GM18519 (cell line): ENCODE measurements at regions not wholly inside any gene's neighbourhood (a gene's known extent, or its start where the extent isn't known, plus 50 kb on each side); places are given as distances from the start of the nearest gene placed in this dataset.

Source experiments
- ATAC-seq: cut with Tn5 transposase; IDR thresholded peaks from one replicate; pipeline ENCODE4 v1.9.1; 2021; ENCODE audit warnings: mild to moderate bottlenecking, moderate library complexity; ENCODE audit not compliant: unreplicated experiment, low FRiP score

DNA sequence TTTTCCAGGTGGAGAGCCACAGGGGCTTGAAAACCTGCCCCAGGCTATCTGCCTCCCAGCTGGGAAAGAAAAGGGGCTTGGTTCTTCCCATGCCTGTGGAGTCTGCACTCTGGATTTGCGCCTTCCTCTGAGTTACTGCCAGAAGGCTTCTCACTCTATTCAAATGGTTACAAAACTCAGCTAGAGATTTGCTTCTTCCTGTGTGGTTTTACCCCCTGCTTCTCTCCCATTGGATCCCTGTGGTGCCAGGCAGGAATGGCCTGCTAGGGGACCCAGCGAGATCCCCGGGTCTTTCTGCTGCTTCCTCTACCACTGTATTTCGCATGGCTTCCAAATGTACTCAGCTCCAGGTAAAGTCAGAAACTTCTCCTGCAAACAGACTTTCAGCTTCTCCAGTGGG lies 192.0 kb upstream of the HS3ST5 start:
- ATAC-seq = no peak

GRCh38 chr6:114524081-114524480 lies 181.3 kb upstream of the HS3ST5 start:
- ATAC-seq = no peak

DNA sequence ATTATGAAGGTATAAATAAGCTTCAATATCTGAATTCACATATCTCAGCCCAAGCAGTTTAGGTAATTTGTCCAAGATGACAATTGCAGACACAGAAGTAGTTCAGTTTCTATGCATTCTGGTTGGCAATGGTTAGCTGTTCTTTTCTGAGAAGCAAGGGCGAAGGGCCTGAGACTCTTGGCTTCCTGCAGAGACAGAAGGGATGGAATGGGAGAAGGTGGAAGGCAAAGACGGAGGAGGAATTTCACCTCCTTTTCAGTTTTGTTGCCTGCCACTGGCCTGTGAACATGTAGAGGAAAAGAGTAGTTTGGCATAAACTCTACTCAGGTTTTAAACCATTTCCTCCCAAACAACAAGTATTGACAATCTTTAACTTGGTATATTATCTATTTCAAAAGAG lies 180.7 kb upstream of the HS3ST5 start:
- ATAC-seq = no peak

GRCh38 chr6:114521926-114522325 lies 179.1 kb upstream of the HS3ST5 start:
- no peak for ATAC-seq

DNA sequence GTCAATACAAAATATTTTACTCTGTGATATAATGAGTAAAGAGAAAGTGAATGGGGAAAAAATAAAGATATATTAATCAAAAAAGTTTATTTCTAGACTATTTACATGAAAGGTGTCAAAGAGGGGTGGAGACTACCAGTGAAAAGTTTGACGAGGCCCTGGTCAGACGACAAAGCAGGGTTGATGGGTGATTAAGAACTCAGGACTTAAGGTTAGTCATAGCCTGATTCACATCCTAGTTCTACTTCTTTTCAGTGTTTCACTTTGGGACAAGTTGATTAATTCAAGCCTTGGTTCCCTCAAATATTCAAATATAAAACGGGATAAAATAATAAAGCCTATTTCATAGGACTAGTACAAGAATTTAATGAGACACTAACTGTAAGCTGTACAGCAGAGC lies 178.2 kb upstream of the HS3ST5 start:
- ATAC-seq = no peak

- ATAC-seq = no peak
These were observed 171.3 kb upstream of the HS3ST5 start for GRCh38 chr6:114514170-114514569.

DNA sequence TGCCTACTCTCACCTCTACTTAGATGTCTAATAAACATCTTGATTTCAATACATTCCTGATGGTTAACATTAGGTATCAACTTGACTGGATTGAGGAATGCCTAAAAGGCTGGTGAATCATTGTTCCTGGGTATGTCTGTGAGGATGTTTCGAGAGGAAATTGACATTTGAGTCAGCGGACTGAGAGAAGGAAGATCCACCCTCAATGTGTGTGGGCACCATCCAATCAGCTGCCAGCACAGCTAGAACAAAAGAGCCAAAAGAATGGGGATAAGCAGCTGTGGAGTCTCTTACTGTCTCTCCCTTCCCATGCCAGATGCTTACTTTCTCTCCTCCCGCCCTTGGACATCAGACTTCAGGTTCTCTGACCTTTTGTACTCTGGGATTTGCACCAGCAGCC lies 128.6 kb upstream of the HS3ST5 start:
- no peak for ATAC-seq

DNA sequence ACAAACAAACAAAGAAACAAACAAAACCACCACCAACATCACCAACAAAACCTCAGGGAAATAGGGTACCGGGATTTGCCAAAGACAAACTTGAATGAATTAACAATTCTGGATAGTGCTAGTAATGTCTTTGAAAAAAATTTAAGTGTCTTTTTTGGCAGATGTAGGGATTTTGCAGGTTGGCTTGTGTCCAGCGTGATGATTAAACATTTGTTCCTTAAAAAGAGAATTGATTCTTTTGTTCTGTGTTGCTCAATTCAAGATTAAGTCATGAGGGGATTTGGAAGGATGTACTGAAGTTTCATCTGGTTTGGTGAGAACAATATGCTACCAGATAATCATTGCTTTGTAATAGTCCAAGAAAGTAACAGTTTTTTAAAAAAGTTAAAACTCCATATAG lies 125.1 kb upstream of the HS3ST5 start:
- ATAC-seq = no peak

GRCh38 chr6:114465511-114465910 lies 122.7 kb upstream of the HS3ST5 start:
- no peak for ATAC-seq

- ATAC-seq = no peak
These were observed 111.0 kb upstream of the HS3ST5 start for GRCh38 chr6:114453737-114454276.

DNA sequence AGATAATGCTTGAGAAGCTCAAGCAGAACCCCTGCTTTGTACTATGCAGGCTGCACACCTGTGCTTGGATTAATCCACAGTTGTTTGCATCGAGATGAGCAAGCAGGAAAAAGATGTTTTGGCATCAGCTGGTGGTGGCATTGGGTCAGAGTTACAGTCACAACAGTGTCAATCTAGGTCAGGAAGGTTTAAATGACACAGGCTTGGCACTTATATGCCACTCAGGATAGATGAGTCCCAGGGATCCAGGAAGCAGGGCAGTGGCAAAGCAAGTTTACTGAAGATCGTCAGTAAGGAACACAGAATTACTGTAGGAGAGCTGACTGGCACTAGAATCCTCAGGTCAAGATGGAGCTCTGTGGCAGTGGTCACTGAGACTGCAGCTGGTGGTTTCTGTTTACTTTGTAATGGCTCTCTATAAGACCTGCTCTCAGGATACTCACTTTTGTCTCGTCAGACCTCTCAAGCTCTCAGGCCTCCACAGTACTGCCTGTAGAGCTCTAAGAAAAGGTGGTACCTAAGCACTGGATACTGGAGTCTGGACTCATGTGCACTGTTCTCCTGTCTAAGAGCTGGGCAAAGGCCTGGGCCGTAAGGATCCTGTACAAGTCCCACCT lies 110.1 kb upstream of the HS3ST5 start:
- no peak for ATAC-seq

DNA sequence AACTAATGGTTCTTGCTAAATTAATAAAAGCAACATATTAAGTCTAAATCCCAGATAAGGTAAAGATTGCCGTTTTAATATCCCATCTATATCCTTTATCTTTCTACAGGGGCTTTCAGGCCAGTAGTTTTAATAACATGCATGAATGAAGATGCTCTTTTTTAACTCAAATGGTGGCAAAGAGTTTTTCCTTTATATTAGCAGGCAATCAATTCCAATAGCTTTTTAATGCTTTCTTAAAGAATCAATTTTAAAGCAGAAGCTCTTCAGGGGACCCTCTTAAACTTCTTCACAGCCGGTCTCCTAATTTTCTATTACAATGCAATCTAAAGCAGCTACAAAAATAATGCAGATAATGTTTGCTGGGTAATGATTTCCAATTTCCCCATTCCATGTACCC lies 107.8 kb upstream of the HS3ST5 start:
- no peak for ATAC-seq

- no peak for ATAC-seq
These were observed 106.8 kb upstream of the HS3ST5 start for GRCh38 chr6:114449659-114450058.

GRCh38 chr6:114446342-114446741 lies 103.5 kb upstream of the HS3ST5 start:
- no peak for ATAC-seq

- no peak for ATAC-seq
These were observed 103.0 kb upstream of the HS3ST5 start for GRCh38 chr6:114445846-114446245.

DNA sequence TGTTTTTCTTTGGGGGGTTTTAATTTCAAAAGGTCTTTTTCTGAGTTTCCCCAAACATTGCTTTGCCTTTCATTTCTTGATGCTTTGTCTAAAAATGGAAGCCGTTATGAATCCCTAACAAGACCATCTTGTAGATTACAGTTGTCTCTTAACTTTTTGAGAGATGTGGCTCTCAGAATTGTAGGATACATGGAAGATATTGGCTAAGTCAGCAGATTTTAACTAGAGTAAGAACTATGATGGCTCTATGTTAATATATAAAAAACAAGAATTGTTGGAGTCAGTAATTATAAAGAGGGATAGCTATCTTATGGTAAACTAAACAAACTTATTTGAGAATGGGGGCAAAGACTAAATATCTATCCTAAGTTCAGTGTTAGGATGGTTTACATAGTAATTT lies 96.6 kb upstream of the HS3ST5 start:
- no peak for ATAC-seq

GRCh38 chr6:114437235-114437634 lies 94.4 kb upstream of the HS3ST5 start:
- ATAC-seq = no peak

- ATAC-seq = no peak
These were observed 93.9 kb upstream of the HS3ST5 start for GRCh38 chr6:114436691-114437090.

DNA sequence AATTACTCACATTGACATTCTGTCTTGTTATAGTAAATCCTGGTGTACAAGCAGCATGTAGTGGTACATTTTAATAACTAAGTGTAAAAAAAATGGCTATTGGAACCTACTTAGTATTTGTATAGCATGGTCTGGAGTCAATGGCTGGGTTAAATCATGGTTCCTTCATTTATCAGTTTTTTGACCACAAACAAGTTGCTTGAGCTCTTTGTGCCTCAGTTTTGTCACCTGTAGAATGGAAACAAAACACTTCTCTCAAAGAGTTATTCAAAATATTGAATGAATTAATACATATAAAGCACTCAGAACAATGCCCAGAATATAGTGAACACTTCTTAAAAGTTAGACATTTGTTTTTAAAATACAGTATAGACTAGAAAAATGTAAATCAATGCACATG lies 93.2 kb upstream of the HS3ST5 start:
- no peak for ATAC-seq

DNA sequence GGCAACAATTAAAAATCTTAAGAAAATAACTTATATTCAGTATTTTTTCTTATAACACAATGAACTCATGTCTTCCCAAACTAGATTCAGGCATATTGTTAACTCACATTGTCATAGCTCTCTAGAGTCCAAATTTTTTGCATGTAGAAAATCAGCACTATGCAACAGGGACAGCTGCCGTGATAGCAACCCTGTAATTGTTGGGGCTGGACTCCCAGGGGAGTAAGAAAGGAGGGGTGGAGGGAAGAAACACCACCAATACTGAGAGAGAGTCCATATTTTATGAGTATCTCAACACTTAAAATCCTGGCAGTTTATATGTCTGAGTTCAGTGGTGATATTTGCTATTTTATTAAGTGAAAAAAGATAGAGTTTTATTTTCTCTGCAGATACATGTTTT lies 89.6 kb upstream of the HS3ST5 start:
- ATAC-seq = no peak

GRCh38 chr6:114431641-114432040 lies 88.8 kb upstream of the HS3ST5 start:
- ATAC-seq = no peak

- no peak for ATAC-seq
These were observed 87.8 kb upstream of the HS3ST5 start for GRCh38 chr6:114430534-114431124.
